ENCODE measurements at regions not wholly inside any gene's neighbourhood (a gene's known extent, or its start where the extent isn't known, plus 50 kb on each side); places are given as distances from the start of the nearest gene placed in this dataset.
"Not testable (repeated sequence)": the region's sequence is repeated elsewhere in the genome, so short reads cannot be mapped to it uniquely, and the experiment has no call there.

DNA sequence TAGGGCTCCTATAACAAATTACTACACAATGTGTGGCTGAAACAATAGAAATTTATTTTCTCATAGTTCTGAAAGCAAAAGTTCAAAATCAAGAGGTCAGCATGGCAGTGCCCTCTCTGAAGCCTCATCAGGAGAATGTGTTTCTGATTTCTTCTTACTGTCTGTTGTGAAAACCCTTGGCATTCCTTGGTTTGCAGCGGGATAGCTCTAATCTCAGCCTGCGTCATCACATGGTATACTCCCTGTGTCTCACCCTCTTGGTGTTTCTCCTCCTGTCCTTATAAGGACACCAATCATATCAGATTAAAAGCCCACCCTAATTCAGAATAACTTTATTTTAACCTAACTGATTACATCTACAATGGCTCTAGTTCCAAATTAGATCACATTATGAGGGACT is 87.5 kb upstream of the CDH9 start:
- H3K23ac ChIP-seq (ENCODE audit: low read length): no peak overlapping the region
- no peaks in the 10 kb centered on the region for H3K79me2 ChIP-seq (ENCODE audit: control insufficient read depth, insufficient read depth, low read length, poor library complexity)
- H3K27ac ChIP-seq (ENCODE audit: low read depth, low read length): no peak overlapping the region
- no peak overlapping the region for H3K18ac ChIP-seq (ENCODE audit: low read length)
- H4K91ac ChIP-seq (ENCODE audit: low read depth, low read length): no peak overlapping the region
- H3K4me2 ChIP-seq (ENCODE audit: low read length): no peak overlapping the region
- H2BK5ac ChIP-seq (ENCODE audit: low read depth, low read length, poor library complexity): no peak overlapping the region
- no peak overlapping the region for H3K9ac ChIP-seq (ENCODE audit: low read length)
- H2AFZ ChIP-seq (ENCODE audit: insufficient read depth, low read length, poor library complexity): no peak overlapping the region
- H2BK120ac ChIP-seq (ENCODE audit: insufficient read depth, low read length, poor library complexity): no peak overlapping the region
- DNase-seq: no peak
- H3K9me3 ChIP-seq (ENCODE audit: insufficient read depth, low read depth, low read length): no peaks in the 10 kb centered on the region
- H3K4me1 ChIP-seq (ENCODE audit: control insufficient read depth in 1 of 2, insufficient read depth in 2 of 2, low read length in 2 of 2): no peaks in the 10 kb centered on the region
- no peak overlapping the region for H2BK12ac ChIP-seq (ENCODE audit: low read length)
- no CpG with 5 or more reads among the region's 2 CpGs for WGBS (ENCODE audit: extremely low coverage, insufficient coverage, insufficient read length)
- no peak overlapping the region for H4K8ac ChIP-seq (ENCODE audit: low read depth, low read length)
- no peak overlapping the region for H3K14ac ChIP-seq (ENCODE audit: low read length)
- H2AK5ac ChIP-seq (ENCODE audit: low read length): no peak overlapping the region
- no peak overlapping the region for H4K12ac ChIP-seq (ENCODE audit: low read depth, low read length)
- H3K4me3 ChIP-seq (ENCODE audit: low read depth, low read length): no peak overlapping the region
- H3K36me3 ChIP-seq (ENCODE audit: control insufficient read depth in 1 of 2, insufficient read depth in 2 of 2, low read length in 2 of 2): no peaks in the 10 kb centered on the region
- no peak overlapping the region for H3K4ac ChIP-seq (ENCODE audit: low read depth, low read length)
- H3K27me3 ChIP-seq (ENCODE audit: insufficient read depth, low read length): no peaks in the 10 kb centered on the region
- H3K79me1 ChIP-seq (ENCODE audit: low read length): no peaks in the 10 kb centered on the region

DNA sequence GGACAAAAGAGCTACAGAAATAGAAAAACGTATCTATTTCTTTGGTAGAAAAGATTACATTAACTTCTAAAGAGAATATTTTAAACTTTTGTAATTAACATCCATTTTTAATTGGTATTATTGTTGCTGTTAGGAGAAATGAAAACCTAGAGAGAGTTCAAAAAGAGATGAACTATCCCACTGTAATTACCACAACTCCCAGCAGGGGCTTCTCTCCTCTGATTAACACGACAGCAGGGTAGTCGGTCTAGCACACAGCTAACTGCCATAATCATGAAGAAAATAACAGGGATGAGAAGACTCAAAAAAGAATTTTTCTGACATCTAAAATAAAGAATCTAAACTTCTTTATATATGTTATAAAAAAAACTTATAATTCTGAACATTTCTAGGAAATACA is 86.2 kb upstream of the CDH9 start:
- WGBS (ENCODE audit: extremely low coverage, insufficient coverage, insufficient read length): no CpG with 5 or more reads among the region's 3 CpGs

DNA sequence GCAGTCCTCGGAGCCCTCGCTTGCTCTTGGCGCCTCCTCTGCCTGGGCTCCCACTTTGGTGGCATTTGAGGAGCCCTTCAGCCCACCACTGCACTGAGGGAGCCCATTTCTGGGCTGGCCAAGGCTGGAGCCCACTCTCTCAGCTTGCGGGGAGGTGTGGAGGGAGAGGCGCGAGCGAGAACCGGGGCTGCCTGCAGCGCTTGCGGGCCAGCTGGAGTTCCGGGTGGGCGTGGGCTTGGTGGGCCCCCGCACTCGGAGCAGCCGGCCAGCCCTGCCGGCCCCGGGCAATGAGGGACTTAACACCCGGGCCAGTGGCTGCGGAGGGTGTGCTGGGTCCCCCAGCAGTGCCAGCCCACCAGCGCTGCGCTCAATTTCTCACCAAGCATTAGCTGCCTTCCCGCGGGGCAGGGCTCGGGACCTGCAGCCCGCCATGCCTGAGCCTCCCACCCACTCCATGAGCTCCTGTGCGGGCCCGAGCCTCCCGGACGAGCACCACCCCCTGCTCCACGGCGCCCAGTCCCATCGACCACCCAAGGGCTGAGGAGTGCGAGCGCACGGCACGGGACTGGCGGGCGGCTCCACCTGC is 81.4 kb upstream of the CDH9 start:
- H3K27ac ChIP-seq (ENCODE audit: low read depth, low read length); H2AK5ac ChIP-seq (ENCODE audit: low read length): not testable (repeated sequence)
- WGBS (ENCODE audit: extremely low coverage, insufficient coverage, insufficient read length): no CpG with 5 or more reads among the region's 38 CpGs

More for the DNA sequence above, 86.2 kb upstream of the CDH9 start:
- H3K79me2 ChIP-seq (ENCODE audit: control insufficient read depth, insufficient read depth, low read length, poor library complexity): no peaks in the 10 kb centered on the region
- no peak overlapping the region for H3K18ac ChIP-seq (ENCODE audit: low read length)
- H3K4me1 ChIP-seq (ENCODE audit: control insufficient read depth in 1 of 2, insufficient read depth in 2 of 2, low read length in 2 of 2): no peaks in the 10 kb centered on the region
- no peak overlapping the region for H3K4ac ChIP-seq (ENCODE audit: low read depth, low read length)
- no peak overlapping the region for H4K91ac ChIP-seq (ENCODE audit: low read depth, low read length)
- no peak overlapping the region for H3K9ac ChIP-seq (ENCODE audit: low read length)
- H3K4me3 ChIP-seq (ENCODE audit: low read depth, low read length): no peak overlapping the region
- H3K79me1 ChIP-seq (ENCODE audit: low read length): no peaks in the 10 kb centered on the region
- H3K14ac ChIP-seq (ENCODE audit: low read length): no peak overlapping the region
- no peaks in the 10 kb centered on the region for H3K27me3 ChIP-seq (ENCODE audit: insufficient read depth, low read length)
- H2AFZ ChIP-seq (ENCODE audit: insufficient read depth, low read length, poor library complexity): no peak overlapping the region
- H3K9me3 ChIP-seq (ENCODE audit: insufficient read depth, low read depth, low read length): peaks cover 2% of the 10 kb centered on the region
- H4K8ac ChIP-seq (ENCODE audit: low read depth, low read length): no peak overlapping the region
- no peaks in the 10 kb centered on the region for H3K36me3 ChIP-seq (ENCODE audit: control insufficient read depth in 1 of 2, insufficient read depth in 2 of 2, low read length in 2 of 2)
- no peak overlapping the region for H3K4me2 ChIP-seq (ENCODE audit: low read length)
- H3K27ac ChIP-seq (ENCODE audit: low read depth, low read length): no peak overlapping the region
- H4K12ac ChIP-seq (ENCODE audit: low read depth, low read length): no peak overlapping the region
- DNase-seq: peak in 1 of 2 donors; percentile 6
- no peak overlapping the region for H3K23ac ChIP-seq (ENCODE audit: low read length)
- no peak overlapping the region for H2BK5ac ChIP-seq (ENCODE audit: low read depth, low read length, poor library complexity)
- no peak overlapping the region for H2BK120ac ChIP-seq (ENCODE audit: insufficient read depth, low read length, poor library complexity)
- H2BK12ac ChIP-seq (ENCODE audit: low read length): no peak overlapping the region
- no peak overlapping the region for H2AK5ac ChIP-seq (ENCODE audit: low read length)

DNA sequence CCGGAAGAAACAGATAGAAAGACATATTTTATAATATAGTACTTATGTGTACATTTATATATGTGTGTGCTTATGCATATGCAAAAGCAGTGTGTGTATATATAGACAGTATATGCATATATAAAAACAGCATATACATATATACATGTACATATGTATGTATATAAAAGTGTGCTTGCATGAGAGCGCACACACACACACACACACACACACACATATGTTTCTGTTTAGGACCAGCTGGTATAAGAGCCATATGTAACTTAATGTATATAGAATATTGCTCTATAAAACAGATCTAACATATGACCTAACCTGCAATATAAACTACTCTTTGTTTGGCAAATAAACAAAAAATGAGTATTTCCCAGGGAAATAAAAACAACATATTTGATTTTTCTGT is 65.1 kb upstream of the CDH9 start:
- H3K14ac ChIP-seq (ENCODE audit: low read length): no peak overlapping the region
- no peak overlapping the region for H2AFZ ChIP-seq (ENCODE audit: insufficient read depth, low read length, poor library complexity)
- H2BK5ac ChIP-seq (ENCODE audit: low read depth, low read length, poor library complexity): no peak overlapping the region
- no peak overlapping the region for H3K4me3 ChIP-seq (ENCODE audit: low read depth, low read length)
- no peak overlapping the region for H3K18ac ChIP-seq (ENCODE audit: low read length)
- H3K4me1 ChIP-seq (ENCODE audit: control insufficient read depth in 1 of 2, insufficient read depth in 2 of 2, low read length in 2 of 2): no peaks in the 10 kb centered on the region
- no peak overlapping the region for H3K9ac ChIP-seq (ENCODE audit: low read length)
- H2BK120ac ChIP-seq (ENCODE audit: insufficient read depth, low read length, poor library complexity): no peak overlapping the region
- no peaks in the 10 kb centered on the region for H3K36me3 ChIP-seq (ENCODE audit: control insufficient read depth in 1 of 2, insufficient read depth in 2 of 2, low read length in 2 of 2)
- DNase-seq: no peak
- H2BK12ac ChIP-seq (ENCODE audit: low read length): no peak overlapping the region
- H4K12ac ChIP-seq (ENCODE audit: low read depth, low read length): no peak overlapping the region
- no peak overlapping the region for H3K27ac ChIP-seq (ENCODE audit: low read depth, low read length)
- no peak overlapping the region for H2AK5ac ChIP-seq (ENCODE audit: low read length)
- no peak overlapping the region for H3K4me2 ChIP-seq (ENCODE audit: low read length)
- no peaks in the 10 kb centered on the region for H3K79me2 ChIP-seq (ENCODE audit: control insufficient read depth, insufficient read depth, low read length, poor library complexity)
- no peak overlapping the region for H3K23ac ChIP-seq (ENCODE audit: low read length)
- H3K79me1 ChIP-seq (ENCODE audit: low read length): no peaks in the 10 kb centered on the region
- H4K91ac ChIP-seq (ENCODE audit: low read depth, low read length): no peak overlapping the region
- no peak overlapping the region for H3K4ac ChIP-seq (ENCODE audit: low read depth, low read length)
- no peaks in the 10 kb centered on the region for H3K27me3 ChIP-seq (ENCODE audit: insufficient read depth, low read length)
- H4K8ac ChIP-seq (ENCODE audit: low read depth, low read length): no peak overlapping the region
- no peaks in the 10 kb centered on the region for H3K9me3 ChIP-seq (ENCODE audit: insufficient read depth, low read depth, low read length)
- WGBS (ENCODE audit: extremely low coverage, insufficient coverage, insufficient read length): no CpG with 5 or more reads among the region's 2 CpGs

More for the DNA sequence above, 81.4 kb upstream of the CDH9 start:
- not testable (repeated sequence) for H2AFZ ChIP-seq (ENCODE audit: insufficient read depth, low read length, poor library complexity); H4K8ac ChIP-seq (ENCODE audit: low read depth, low read length); H3K23ac ChIP-seq (ENCODE audit: low read length); H3K79me1 ChIP-seq (ENCODE audit: low read length); H3K4ac ChIP-seq (ENCODE audit: low read depth, low read length); H4K91ac ChIP-seq (ENCODE audit: low read depth, low read length); H2BK5ac ChIP-seq (ENCODE audit: low read depth, low read length, poor library complexity); H2BK120ac ChIP-seq (ENCODE audit: insufficient read depth, low read length, poor library complexity); H3K18ac ChIP-seq (ENCODE audit: low read length); H2BK12ac ChIP-seq (ENCODE audit: low read length); H3K27me3 ChIP-seq (ENCODE audit: insufficient read depth, low read length); H3K9me3 ChIP-seq (ENCODE audit: insufficient read depth, low read depth, low read length); H3K36me3 ChIP-seq (ENCODE audit: control insufficient read depth in 1 of 2, insufficient read depth in 2 of 2, low read length in 2 of 2); DNase-seq; H3K14ac ChIP-seq (ENCODE audit: low read length); H3K9ac ChIP-seq (ENCODE audit: low read length); H3K4me3 ChIP-seq (ENCODE audit: low read depth, low read length); H3K4me1 ChIP-seq (ENCODE audit: control insufficient read depth in 1 of 2, insufficient read depth in 2 of 2, low read length in 2 of 2); H3K79me2 ChIP-seq (ENCODE audit: control insufficient read depth, insufficient read depth, low read length, poor library complexity); H4K12ac ChIP-seq (ENCODE audit: low read depth, low read length); H3K4me2 ChIP-seq (ENCODE audit: low read length)
